ENCODE measurements at regions not wholly inside any gene's neighbourhood (a gene's known extent, or its start where the extent isn't known, plus 50 kb on each side); places are given as distances from the start of the nearest gene placed in this dataset.

- no peak for TF ChIP-seq CTCF (IDR thresholded peaks at IDR 0.05; ENCODE audit: insufficient read depth, low read length)
- TF ChIP-seq GABPA (IDR thresholded peaks at IDR 0.05; ENCODE audit: low read depth) = no peak
- no peak for TF ChIP-seq POLR2AphosphoS5 (IDR thresholded peaks at IDR 0.05; ENCODE audit: low read depth)
- TF ChIP-seq REST (IDR thresholded peaks at IDR 0.05; ENCODE audit: insufficient replicate concordance, low read depth) = no peak
Measured at GRCh38 chr6:121652726-121653623, 217.5 kb downstream of the GJA1 start.
